HFF-Myc (cell line): ENCODE measurements at regions not wholly inside any gene's neighbourhood (a gene's known extent, or its start where the extent isn't known, plus 50 kb on each side); places are given as distances from the start of the nearest gene placed in this dataset.

Experiments used
- DNase-seq: peaks from one replicate; pipeline ENCODE4 v3.0.0-alpha.2; 2011; ENCODE audit warnings: low read depth; ENCODE audit errors: extremely low read depth
- H3K4me3 ChIP-seq: replicated peaks from 2 replicates; pipeline ENCODE4 v1.5.1; 2011; ENCODE audit warnings: low read depth, mild to moderate bottlenecking, control low read depth, low read length
- TF ChIP-seq, protein P1 (sequence below): IDR thresholded peaks from 2 replicates; pipeline ENCODE4 v1.5.1; 2012; ENCODE audit warnings: mild to moderate bottlenecking, low read depth, low read length, control low read depth; ENCODE audit errors: missing control alignments

GRCh38 chr9:134487066-134487710, 154.4 kb upstream of the COL5A1 start:
- TF ChIP-seq, protein P1, sequence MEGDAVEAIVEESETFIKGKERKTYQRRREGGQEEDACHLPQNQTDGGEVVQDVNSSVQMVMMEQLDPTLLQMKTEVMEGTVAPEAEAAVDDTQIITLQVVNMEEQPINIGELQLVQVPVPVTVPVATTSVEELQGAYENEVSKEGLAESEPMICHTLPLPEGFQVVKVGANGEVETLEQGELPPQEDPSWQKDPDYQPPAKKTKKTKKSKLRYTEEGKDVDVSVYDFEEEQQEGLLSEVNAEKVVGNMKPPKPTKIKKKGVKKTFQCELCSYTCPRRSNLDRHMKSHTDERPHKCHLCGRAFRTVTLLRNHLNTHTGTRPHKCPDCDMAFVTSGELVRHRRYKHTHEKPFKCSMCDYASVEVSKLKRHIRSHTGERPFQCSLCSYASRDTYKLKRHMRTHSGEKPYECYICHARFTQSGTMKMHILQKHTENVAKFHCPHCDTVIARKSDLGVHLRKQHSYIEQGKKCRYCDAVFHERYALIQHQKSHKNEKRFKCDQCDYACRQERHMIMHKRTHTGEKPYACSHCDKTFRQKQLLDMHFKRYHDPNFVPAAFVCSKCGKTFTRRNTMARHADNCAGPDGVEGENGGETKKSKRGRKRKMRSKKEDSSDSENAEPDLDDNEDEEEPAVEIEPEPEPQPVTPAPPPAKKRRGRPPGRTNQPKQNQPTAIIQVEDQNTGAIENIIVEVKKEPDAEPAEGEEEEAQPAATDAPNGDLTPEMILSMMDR: no peak
- DNase-seq: no peak
- no peak overlapping the region for H3K4me3 ChIP-seq

DNA sequence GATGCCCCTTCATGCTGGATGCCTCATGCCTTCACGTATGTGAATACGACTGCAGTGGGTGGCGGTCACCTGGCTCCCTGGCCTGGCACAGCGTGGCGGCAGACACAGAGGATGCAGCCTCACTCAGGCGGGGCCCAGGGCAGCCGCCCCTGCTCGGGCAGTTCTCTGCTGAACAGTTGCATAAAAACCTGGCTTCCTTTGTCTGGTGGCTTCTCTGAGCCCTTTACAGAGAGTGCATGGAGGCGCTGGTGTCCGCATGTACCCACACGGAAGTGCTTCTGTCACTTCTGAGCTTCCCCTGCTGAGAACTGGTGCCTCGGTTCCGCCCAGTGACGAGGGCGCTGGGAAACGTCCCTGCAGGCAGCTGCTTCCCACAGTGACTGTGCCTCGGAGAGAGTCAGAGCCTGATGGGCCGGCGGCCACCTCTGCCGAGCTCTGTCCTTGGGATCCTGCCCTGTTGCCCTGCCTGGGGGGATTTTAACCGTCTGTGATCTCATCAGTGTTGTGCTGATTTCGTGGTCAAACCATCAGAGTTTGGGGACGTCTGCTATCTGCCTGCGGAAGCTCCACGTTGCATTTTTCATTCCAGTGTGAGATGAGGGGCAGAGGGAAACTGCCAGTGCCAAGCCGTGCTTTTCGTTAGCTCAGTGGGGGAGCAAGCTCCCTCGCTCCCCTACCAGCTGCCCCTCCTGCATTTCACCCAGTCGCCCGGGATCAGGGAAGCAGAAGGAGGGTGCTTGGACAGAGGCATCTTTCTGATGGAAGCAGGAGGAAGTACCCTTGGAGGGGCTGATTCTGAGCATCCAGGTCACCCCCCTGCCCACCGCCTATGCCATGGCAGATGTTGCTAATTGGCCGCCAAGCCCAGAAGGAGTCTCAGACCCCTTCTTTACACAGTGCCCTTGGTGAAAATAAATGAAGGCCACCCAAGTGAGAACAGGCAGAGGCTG, 153.0 kb upstream of the COL5A1 start:
- TF ChIP-seq, protein P1: no peak
- no peak overlapping the region for H3K4me3 ChIP-seq
- no peak for DNase-seq

DNA sequence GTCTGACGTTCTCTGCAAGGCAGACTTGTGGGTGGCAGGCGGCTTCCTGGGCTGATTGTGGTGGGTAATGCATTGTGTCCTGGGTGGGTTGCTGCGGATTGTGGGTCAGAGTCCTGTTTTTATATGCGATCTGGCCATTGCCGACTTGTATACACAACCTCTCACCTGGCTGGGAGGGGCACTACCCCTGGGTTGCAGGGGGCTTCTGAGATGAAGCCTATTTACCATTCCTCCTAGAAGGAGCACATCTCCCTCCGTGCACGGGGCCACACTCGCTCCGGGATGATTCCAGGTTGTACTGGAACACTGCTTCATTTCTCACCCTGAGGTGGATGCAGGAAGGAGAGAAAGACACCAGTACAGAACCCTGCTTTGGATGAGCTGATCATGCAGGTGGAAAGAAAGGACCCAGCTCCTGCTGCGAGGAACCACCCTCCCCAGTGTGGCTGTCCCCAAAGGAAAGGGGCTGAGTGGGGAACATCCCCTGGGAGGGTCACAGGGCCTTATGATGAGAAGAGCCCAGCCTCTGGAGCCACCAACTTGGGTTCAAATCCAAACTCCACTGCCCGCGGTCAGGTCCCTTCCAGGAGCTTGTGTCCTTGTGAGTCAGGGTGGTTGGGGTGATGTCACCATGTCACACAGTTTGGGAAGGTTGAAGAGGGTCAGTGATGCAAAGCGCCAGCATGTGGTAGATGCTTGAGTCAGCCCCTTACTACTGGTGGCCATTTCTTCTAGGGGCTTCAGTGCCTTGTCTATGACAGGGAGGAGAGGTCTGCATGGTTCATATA, 151.8 kb upstream of the COL5A1 start:
- no peak overlapping the region for H3K4me3 ChIP-seq
- TF ChIP-seq, protein P1: no peak
- no peak for DNase-seq

DNA sequence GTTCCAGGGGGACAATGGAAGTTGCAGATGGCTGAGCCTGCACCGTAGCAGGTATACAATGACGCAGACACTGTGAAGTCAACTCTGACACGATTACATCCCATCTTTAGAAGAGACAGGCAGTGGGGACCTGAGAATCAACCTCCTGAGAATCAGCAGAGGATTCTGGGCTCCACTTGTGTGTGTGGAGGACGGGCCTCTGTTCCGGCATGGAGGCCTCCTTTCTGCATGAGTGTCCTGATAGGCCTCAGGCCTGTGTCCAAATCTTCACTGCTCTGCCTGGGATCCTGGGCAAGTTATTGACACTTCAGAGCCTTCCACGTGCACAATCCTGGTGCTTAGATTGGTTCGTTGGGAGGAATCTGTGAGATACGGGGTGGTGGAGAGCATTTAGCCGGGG, 151.2 kb upstream of the COL5A1 start:
- TF ChIP-seq, protein P1: no peak
- DNase-seq: no peak
- no peak overlapping the region for H3K4me3 ChIP-seq

- H3K4me3 ChIP-seq: no peak overlapping the region
- DNase-seq: no peak
- TF ChIP-seq, protein P1: no peak
Observed at GRCh38 chr9:134491196-134491835, 150.3 kb upstream of the COL5A1 start.

GRCh38 chr9:134491856-134492255, 149.7 kb upstream of the COL5A1 start:
- TF ChIP-seq, protein P1: no peak
- no peak for DNase-seq

More at GRCh38 chr9:134491856-134492255, 149.7 kb upstream of the COL5A1 start:
- H3K4me3 ChIP-seq: no peak overlapping the region
